ENCODE measurements at regions not wholly inside any gene's neighbourhood (a gene's known extent, or its start where the extent isn't known, plus 50 kb on each side); places are given as distances from the start of the nearest gene placed in this dataset.

- TF ChIP-seq CTCF (IDR thresholded peaks at IDR 0.05; ENCODE audit: borderline replicate concordance, extremely low read depth, low read length, poor library complexity, severe bottlenecking) (no peak), EZH2 (IDR thresholded peaks at IDR 0.05; ENCODE audit: borderline replicate concordance, low read depth, low read length, severe bottlenecking) (no peak)
Measured at GRCh38 chr15:100801256-100801900, 78.3 kb upstream of the ALDH1A3 start.
